ENCODE measurements at regions not wholly inside any gene's neighbourhood (a gene's known extent, or its start where the extent isn't known, plus 50 kb on each side); places are given as distances from the start of the nearest gene placed in this dataset.
"Not testable (repeated sequence)": the region's sequence is repeated elsewhere in the genome, so short reads cannot be mapped to it uniquely, and the experiment has no call there.

DNA sequence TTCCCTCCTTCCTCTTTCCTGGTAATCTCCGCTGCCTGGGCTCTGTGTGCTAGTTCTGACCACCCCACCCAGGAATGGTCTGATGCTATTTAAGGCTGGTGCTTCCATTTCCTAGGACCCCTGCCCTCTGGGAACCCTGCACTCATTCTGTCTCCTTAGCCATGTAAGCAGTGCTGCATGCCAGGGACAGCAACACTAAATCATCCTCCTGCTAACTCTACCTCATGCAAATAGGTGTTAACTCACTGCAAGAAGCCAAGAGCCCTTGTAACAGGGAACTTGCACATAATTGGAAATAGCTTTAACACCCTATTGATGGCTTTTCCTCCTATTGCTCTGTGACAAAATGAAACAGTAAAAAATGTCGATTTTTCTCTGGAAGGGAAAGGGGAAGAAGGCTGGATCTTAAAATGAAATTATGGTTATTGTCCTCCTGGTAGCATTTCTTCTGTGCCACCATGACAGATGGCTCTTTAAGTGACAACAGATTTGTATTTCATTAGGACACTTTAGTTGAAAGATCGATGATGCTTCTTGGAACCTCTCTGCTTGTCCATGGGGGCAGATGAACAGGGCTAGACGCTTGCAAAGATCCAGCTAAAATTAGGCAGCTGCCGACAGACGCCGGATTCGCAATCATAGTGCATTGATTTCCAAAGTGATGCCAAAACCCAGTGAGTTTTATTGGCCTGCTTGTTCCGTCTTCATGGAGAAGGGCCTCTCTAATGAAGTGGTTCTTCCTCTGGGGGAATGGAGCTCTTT is 551.7 kb downstream of the MATN1 start:
- H3K4me3 ChIP-seq (ENCODE audit: low read depth, low read length): no peak overlapping the region

DNA sequence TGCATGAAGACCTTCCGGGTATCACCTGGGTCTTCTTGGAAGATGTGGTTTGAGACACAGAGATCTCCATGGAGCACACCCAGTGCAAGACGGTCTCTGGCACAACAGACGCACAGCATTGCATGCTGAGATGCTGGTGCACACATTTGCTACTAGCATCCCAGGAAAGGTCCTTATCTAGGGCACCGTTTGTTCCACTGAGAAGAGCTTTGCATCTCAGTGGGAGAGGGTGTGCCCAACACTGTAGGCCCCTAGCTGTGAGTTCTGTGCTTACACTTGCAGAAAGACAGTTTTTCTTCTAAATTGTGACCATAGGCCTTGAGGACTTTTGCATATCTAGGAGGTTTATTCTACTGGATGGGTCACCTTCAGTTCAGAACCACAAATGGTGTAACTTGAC is 554.1 kb downstream of the MATN1 start:
- no peak overlapping the region for H3K4me3 ChIP-seq (ENCODE audit: low read depth, low read length)

DNA sequence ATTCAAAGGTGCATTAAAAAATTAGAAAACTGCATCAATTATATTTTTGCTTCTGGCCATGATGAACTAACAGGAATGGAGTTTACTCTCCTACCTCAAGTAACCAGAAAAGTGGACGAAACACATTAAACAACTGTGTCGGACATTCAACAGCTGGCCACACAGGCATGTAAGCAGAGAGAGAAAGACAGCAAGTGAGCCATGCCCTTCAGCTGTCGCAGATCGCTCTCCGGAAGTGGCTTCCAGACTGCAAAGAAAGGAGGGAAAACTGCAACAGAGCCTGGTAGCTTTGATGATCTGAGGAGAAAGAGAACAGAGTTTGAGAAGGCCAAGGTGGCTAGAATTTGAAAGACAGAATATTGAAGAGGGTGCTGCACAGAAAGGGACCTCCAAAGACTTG is 557.2 kb downstream of the MATN1 start:
- H3K4me3 ChIP-seq (ENCODE audit: low read depth, low read length): no peak overlapping the region

DNA sequence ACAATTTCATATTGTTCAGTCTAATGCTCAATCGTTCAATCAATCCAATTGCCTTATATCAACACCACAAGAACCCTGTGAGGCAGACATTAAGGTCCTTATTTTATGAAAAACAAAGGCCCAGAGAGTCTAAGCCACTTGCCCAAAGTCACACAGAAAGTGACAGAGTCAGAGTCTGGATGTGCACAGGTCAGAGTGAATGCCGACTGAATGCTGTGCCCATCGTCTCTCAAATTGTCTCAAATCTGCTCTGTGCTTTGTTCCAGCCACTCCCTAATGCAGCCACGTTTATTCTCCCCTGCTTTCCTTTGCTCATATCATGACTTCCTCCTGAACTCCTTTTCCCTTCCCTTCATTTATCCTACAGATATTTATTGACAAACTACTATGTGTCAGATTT is 558.3 kb downstream of the MATN1 start:
- H3K4me3 ChIP-seq (ENCODE audit: low read depth, low read length): no peak overlapping the region

DNA sequence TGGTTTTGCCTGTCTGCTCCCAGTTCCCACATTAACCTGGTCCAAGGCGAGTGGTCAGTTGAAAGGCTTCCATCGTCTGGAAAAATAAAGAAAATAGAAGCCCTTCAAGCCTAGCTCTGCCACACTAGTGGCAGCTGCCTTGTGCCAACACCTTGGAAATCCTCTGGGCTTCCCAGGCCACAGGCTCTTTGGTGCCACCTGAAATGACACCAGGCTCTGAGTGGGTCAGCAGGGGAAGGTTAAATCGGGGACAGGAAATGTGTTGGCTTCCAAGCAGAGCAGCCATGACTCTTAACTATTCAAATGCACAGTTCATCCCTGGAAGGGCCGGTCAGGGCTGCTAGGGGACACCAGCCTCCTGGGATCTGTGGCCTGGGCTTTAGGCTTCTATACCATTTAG is 558.7 kb downstream of the MATN1 start:
- H3K4me3 ChIP-seq (ENCODE audit: low read depth, low read length): no peak overlapping the region

DNA sequence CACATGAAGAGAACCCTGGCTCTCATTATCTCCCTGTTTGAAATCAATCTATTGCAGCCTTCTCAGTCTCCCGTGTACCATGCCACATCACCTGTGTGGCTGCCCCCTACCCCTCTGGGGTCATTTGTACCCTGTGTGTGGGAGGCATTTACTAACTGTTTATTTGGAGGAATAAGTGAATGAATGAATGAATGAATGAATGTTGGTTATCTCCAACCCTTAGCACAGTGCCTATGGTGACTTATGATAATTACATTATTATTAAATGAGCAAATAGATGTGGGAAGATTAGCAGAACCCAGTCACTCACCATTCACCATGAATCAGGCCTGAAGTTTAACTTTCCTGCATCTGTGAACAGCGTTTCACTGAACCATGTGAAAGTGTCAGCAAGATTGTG is 560.8 kb downstream of the MATN1 start:
- H3K4me3 ChIP-seq (ENCODE audit: low read depth, low read length): no peak overlapping the region

DNA sequence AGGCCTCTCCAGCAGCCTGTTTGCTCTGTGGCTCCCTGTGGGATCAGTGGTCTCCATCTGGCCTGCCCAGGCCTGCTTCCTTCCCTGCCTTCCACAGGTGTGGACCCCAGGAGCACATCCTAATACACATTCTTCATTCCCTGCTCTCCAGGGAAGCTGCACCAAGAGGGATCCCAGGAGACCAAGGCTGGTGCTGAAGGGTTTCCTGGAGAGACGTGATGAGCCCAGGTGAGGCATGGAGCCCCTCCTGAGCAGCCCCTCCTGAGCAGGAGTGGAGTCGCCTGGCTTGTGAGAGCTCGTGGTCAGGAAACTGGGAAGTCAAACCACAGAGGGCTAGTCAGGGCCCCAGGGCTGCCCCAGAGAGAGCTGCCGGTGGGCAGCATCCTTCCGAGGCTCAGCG is 561.4 kb downstream of the MATN1 start:
- H3K4me3 ChIP-seq (ENCODE audit: low read depth, low read length): no peak overlapping the region

DNA sequence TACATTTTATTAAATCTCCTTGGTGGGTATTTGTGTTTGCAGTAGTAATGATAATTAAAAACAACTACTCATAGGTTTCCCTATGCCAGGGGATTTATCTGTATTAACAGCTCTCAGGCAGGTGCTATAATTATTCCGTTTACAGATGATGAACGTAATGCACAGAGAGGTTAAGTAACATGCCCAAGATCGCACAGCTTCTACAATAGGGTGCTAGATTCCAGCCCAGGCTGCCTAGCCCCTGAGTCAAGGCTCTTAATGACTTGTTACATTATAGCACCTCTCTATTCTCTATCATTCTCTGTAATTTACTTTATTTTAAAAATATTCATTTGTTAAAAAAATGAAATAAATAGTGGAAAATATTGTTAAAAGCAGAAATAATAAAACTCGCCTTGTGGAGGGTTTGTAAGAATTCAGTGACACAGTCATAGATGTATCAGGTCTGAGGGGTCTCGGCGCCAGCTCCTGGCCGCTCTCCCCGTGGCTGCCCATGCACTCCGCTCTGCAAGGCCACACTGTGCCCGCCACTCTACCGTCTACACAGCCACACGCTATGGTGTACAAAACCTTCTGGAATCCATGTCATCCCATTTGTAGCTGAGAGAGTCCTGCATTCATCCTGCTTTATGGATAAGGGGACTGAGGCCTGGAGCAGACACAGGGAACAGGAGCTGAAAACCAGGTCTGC is 562.2 kb downstream of the MATN1 start:
- H3K4me3 ChIP-seq (ENCODE audit: low read depth, low read length): no peak overlapping the region

DNA sequence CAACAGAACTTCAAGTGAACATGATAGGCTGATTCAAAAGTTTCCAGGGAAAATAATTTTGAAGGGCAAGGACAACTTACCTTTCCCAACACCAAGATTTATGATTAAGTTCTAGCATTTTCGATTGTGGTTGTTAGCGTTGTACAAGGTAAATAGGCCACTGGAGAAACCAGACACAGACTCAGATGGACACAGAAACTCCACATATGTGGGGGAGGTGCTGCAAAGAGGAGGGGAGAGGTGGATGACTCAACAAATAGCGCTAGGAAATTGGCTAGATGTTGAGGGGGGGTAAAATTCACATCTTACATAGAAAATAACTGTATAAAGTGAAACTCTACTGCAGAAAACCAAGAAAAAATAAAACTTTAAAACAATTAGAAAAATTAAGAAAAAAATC is 564.4 kb downstream of the MATN1 start:
- H3K4me3 ChIP-seq (ENCODE audit: low read depth, low read length): no peak overlapping the region

DNA sequence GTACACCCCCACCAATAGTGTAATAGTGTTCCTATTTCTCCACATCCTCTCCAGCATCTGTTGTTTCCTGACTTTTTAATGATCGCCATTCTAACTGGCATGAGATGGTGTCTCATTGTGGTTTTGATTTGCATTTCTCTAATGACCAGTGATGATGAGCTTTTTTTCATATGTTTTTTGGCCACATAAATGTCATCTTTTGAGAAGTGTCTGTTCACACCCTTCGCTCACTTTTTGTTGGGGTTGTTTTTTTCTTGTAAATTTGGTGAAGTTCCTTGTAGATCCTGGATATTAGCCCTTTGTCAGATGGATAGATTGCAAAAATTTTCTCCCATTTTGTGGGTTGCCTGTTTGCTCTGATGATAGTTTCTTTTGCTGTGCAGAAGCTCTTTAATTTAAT is 567.7 kb downstream of the MATN1 start:
- H3K4me3 ChIP-seq (ENCODE audit: low read depth, low read length): not testable (repeated sequence)

DNA sequence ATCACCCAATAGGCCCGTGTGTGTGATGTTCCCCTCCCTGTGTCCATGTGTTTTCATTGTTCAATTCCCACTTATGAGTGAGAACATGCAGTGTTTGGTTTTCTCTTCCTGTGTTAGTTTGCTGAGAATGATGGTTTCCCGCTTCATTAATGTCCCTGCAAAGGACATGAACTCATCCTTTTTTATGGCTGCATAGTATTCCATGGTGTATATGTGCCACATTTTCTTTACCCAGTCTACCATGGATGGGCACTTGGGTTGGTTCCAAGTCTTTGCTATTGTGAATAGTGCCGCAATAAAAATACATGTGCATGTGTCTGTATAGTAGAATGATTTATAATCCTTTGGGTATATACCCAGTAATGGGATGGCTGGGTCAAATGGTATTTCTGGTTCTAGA is 568.1 kb downstream of the MATN1 start:
- not testable (repeated sequence) for H3K4me3 ChIP-seq (ENCODE audit: low read depth, low read length)

DNA sequence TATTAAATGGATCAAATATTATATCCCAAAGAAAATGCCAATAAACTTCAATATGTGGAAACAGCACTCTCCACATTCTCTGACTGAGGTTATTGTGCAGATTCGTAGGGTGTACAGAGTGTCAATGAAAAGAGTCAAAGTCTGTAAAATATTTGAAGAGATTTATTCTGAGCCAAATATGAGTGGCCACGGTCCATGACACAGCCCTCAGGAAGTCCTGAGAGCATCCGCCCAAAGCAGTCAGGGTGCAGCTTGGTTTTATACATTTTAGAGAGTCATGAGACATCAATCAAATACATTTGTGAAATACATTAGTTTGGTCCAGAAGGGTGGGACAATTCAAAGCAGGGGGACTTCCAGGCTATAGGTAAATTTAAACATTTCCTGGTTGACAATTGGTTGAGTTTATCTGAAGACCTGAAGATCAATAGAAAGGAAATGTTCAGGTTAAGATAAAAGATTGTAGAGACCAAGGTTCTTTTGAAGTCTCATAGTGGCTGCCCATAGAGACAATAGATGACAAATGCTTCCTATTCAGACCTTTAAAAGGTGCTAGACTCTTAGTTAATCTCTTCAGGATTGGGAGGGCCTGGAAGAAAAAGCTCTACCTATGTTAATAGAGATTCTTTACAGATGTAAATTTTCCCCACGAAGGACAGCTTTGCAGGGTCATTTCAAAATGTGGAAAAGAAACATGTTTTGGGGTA is 569.5 kb downstream of the MATN1 start:
- H3K4me3 ChIP-seq (ENCODE audit: low read depth, low read length): no peak overlapping the region

DNA sequence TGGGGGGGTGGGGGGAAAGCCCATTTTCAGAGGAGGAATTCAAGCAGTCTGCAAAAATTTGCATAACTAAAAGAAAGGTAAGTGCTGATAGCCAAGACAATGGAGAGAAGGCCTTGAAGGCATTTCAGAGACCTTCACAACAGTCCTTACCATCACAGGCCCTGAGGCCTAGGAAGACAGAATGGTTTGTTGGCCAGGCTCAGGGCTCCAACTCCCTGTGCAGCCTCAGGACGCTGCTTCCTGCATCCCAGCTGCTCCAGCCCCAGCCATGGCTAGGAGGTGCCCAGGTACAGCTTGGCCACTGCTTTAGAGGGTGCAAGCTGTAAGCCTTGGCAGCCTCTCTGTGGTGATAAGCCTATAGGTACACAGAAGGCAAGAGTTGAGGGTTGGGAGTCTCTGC is 571.6 kb downstream of the MATN1 start:
- no peak overlapping the region for H3K4me3 ChIP-seq (ENCODE audit: low read depth, low read length)

DNA sequence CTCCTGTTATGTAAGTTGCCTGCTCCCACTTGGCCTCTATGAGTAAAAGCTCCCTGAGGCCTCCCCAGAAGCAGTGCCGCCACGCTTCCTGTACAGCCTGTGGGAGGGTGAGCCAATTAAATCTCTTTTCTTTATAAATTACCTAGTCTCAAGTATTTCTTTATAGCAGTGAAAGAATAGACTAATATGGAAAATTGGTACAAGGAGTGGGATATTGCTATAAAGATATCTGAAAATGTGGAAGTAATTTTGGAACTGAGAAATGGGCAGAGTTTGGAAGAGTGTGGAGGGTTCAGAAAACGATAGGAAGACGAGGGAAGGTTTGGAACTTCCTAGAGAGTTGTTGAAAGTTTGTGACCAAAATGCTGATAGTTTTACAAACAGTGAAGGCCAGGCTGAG is 572.3 kb downstream of the MATN1 start:
- no peak overlapping the region for H3K4me3 ChIP-seq (ENCODE audit: low read depth, low read length)

DNA sequence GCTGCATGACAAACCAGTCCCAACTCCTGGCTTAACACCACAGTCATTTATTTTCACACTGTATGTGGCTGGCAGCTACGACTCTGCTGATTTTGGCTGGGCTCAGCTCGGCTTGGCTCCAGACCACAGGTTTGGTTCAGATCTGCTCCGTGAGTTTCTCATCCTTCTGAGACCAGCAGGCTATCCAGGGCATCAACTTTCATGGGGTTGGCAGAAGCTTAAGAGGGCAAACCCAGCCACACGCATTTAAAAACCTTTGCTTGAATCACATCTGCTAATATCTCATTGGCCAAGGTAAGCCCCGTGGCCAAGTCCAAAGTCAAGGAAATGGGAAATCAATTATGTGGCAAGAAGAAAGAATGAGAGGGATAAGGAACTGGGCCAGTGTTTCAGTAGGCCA is 574.2 kb downstream of the MATN1 start:
- no peak overlapping the region for H3K4me3 ChIP-seq (ENCODE audit: low read depth, low read length)

DNA sequence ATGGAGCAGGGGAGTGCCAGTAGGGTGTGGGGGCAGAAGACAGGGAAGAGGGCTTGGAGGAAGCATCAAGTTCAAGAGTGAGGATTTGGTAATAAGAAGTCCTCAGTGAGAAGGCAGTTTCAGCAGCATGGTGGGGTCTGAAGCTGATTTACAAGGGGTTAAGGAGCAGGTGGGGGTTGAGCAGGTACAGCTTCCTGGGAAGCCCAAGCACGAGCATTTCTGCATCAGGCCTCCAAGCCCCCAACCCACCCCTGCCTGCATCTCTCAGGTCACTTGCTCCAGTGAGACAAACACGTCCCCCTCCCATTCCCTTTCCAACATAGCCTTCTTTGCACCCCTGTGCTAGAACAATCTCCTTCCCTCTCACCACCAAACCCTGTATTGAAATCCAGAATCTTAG is 574.7 kb downstream of the MATN1 start:
- H3K4me3 ChIP-seq (ENCODE audit: low read depth, low read length): no peak overlapping the region

DNA sequence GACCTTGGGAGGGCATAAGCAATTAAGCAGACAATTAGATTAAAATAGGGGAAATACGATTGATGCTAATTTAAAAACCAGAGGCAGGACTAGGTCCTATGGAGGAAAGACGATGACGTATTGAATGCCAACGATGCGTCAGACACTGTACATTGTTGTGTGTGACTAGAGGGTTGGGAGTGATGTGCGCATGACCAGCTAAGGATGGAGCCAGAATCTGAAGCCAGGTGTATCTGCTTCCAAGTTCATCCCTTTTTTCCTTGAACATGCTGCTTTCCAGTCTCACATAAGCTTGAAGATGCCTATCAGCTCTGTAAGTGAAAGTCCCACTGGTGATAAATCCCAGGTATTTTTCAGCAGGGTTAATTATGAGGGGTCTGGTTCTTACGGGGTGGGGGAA is 576.2 kb downstream of the MATN1 start:
- no peak overlapping the region for H3K4me3 ChIP-seq (ENCODE audit: low read depth, low read length)

DNA sequence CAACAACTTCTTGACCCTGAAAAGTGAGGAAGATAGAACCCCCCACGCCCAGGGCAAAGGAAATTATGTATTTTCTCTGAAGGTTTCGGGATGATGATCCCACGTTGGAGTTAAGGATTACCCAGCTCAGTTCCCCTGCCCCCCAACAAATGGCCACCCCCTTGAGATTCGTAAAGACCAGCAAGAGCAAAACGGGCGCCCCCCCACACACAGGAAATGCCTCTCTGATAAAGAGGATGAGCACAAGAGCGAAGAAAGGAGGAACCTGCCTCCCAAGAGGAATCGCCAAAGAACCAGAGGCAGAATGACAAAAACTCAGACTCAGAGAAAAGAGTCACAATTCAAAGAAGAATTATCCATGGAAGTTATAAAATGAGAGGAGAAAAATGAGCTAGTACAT is 576.9 kb downstream of the MATN1 start:
- H3K4me3 ChIP-seq (ENCODE audit: low read depth, low read length): no peak overlapping the region

DNA sequence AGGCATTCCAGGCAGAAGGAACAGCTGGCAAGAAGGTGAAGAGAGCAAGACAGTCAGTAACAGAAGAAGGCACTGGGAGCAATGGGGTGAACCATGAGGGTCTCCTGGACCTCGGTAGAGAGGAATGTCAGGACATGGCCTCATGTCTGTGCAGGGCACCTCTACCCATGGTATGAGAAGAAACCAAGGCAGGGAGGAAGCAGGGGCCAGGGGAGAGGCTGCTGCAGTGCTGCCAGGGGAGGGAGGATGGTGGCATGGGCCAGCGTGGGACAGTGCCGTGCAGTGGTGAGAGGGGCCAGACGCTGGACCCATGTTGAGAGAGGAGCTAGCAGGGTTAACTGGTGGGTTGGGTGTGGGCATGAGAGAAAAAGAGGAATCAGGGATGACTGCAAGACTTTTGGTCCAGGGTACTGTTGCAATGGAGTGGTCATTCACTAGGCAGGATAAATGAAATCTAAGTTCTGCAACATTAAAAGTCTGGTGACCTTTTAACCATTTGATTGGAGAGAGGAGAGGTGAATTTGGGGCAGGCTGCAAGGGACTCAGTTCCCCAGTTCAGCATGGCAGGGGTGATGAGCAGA is 577.6 kb downstream of the MATN1 start:
- no peak overlapping the region for H3K4me3 ChIP-seq (ENCODE audit: low read depth, low read length)

DNA sequence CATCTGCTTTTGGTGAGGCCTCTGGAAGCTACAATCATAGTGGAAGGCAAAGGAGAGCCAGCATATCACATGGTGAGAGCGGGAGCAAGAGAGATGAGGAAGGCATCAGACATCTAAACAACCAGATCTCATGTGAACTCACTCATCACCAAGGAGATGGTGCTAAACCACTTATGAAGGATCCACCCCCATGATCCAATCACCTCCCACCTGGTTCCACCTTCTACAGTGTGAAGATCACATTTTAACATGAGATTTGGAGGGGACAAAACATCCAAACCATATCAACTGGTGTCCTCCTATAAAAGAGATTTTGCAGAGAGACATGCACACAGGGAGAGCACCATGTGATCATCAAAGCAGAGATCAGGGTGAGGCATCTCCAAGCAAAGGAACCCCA is 578.6 kb downstream of the MATN1 start:
- no peak overlapping the region for H3K4me3 ChIP-seq (ENCODE audit: low read depth, low read length)

DNA sequence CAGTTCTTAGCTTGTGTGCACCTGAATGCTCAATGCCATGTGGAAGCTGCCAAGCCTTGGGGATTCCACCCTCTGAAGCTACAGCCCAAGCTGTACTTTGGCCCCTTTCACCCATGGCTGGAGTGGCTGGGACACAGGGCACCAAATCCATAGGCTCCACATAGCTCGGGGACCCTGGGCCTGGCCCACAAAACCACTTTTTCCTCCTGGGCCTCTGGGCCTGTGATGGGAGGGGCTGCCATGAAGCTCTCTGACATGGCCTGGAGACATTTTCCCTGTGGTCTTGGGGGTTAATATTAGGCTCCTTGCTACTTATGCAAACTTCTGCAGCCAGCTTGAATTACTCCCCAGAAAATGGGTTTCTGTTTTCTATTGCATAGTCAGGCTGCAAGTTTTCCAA is 579.9 kb downstream of the MATN1 start:
- no peak overlapping the region for H3K4me3 ChIP-seq (ENCODE audit: low read depth, low read length)

DNA sequence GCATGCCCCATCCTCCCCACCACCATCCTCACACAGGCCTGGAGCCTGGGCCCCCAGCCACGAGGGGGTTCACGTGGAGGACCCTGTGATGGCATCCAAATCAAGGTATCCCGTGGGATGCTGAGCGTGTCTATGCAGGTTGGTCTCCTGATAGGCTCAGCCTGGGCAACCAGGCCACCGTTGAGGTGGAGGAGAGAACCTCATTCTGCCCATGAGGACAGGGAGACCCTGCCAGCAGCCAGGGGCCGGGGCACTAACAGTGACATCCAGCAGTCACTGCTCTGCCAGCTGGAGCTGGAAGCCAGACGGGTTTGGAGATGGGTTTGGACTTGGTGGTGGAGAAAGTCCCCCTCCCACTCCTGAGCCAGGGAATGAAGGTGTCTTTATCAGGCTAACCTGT is 582.8 kb downstream of the MATN1 start:
- H3K4me3 ChIP-seq (ENCODE audit: low read depth, low read length): no peak overlapping the region

Measured in iPS-11a (cell line).